WERI-Rb-1 (cell line): ENCODE measurements at regions not wholly inside any gene's neighbourhood (a gene's known extent, or its start where the extent isn't known, plus 50 kb on each side); places are given as distances from the start of the nearest gene placed in this dataset.

Source experiments
- DNase-seq: peaks from one replicate; pipeline ENCODE4 v3.0.0-alpha.2; 2020
- H3K27ac ChIP-seq: fragments of 250-450 bp; sonication (Bioruptor Pico); 2 replicates; pipeline ENCODE4 v1.5.1; 2020; ENCODE audit warnings: mild to moderate bottlenecking, moderate library complexity
- H3K27me3 ChIP-seq: fragments of 250-450 bp; sonication (Bioruptor Pico); 2 replicates; pipeline ENCODE4 v1.5.1; 2021; ENCODE audit warnings: mild to moderate bottlenecking, low read depth, moderate library complexity; ENCODE audit not compliant: insufficient read depth, severe bottlenecking
- H3K36me3 ChIP-seq: fragments of 250-450 bp; sonication (Bioruptor Pico); 2 replicates; pipeline ENCODE4 v1.5.1; 2020; ENCODE audit warnings: mild to moderate bottlenecking, moderate library complexity
- H3K4me3 ChIP-seq: 2 replicates; pipeline ENCODE4 v1.5.1; 2011; ENCODE audit warnings: low read depth, mild to moderate bottlenecking, control low read depth, low read length
- H3K9me3 ChIP-seq: fragments of 250-450 bp; sonication (Bioruptor Pico); 2 replicates; pipeline ENCODE4 v1.5.1; 2021; ENCODE audit warnings: mild to moderate bottlenecking, moderate library complexity; ENCODE audit not compliant: severe bottlenecking
- CTCF ChIP-seq: IDR thresholded peaks from 2 replicates; pipeline ENCODE4 v1.5.1; 2011; ENCODE audit warnings: low read depth, mild to moderate bottlenecking, control low read depth, inconsistent platforms, low read length

DNA sequence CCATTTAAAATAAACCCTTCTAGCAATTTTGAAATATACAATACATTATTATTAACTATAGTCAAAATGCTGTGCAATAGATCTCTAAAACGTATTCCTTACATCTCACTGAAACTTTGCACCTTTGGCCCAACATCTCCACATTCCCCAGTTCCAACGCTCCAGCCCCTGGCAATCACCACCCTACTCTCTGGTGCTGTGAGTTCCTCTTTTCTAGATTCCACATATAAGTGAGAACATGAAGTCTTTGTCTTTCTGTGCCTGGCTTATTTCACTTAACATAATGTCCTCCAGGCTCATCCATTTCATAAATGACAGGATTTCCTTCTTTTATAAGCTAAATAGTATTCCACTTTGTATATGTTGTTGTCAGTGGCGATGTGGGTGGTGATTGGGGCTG lies 194.7 kb upstream of the RTL1 start:
- Histone ChIP-seq H3K4me3 (no peak overlapping the region), H3K27ac (no peak overlapping the region), H3K9me3 (peaks cover 8% of the 10 kb centered on the region), H3K27me3 (peaks cover 68% of the 10 kb centered on the region), H3K36me3 (no peaks in the 10 kb centered on the region)
- TF ChIP-seq CTCF = no peak
- no peak for DNase-seq

DNA sequence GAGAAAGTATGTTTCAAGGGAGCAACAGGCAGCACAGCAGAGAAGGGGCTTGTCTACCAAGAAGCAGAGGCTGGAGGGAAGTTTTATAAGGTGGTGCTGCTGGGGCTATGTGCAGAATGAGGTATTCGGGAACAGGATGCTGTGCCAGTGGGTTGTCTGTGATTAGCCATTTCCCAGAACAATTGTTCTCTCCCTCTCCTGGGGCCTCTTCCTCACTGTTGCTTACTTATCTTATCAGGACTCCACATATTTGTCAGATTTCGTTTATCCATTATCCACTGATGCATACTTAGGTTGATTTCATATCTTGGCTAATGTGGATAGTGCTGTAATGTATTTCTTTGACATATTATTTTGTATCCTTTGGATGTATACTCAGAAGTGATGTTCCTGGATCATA lies 195.1 kb upstream of the RTL1 start:
- H3K9me3 ChIP-seq = peaks cover 8% of the 10 kb centered on the region
- peaks cover 68% of the 10 kb centered on the region for H3K27me3 ChIP-seq
- H3K36me3 ChIP-seq = no peaks in the 10 kb centered on the region
- no peak for DNase-seq
- H3K27ac ChIP-seq = no peak overlapping the region
- H3K4me3 ChIP-seq = no peak overlapping the region
- TF ChIP-seq CTCF = no peak

GRCh38 chr14:101101456-101102056 lies 198.0 kb upstream of the RTL1 start:
- no peaks in the 10 kb centered on the region for H3K36me3 ChIP-seq
- no peak for DNase-seq
- no peak for TF ChIP-seq CTCF
- peaks cover 8% of the 10 kb centered on the region for H3K9me3 ChIP-seq
- peaks cover 65% of the 10 kb centered on the region for H3K27me3 ChIP-seq
- no peak overlapping the region for H3K27ac ChIP-seq
- H3K4me3 ChIP-seq = no peak overlapping the region

GRCh38 chr14:101102875-101103274 lies 199.4 kb upstream of the RTL1 start:
- Histone ChIP-seq H3K27me3 (peaks cover 57% of the 10 kb centered on the region), H3K27ac (no peak overlapping the region), H3K9me3 (peaks cover 8% of the 10 kb centered on the region), H3K36me3 (no peaks in the 10 kb centered on the region), H3K4me3 (no peak overlapping the region)
- no peak for TF ChIP-seq CTCF
- DNase-seq = no peak

DNA sequence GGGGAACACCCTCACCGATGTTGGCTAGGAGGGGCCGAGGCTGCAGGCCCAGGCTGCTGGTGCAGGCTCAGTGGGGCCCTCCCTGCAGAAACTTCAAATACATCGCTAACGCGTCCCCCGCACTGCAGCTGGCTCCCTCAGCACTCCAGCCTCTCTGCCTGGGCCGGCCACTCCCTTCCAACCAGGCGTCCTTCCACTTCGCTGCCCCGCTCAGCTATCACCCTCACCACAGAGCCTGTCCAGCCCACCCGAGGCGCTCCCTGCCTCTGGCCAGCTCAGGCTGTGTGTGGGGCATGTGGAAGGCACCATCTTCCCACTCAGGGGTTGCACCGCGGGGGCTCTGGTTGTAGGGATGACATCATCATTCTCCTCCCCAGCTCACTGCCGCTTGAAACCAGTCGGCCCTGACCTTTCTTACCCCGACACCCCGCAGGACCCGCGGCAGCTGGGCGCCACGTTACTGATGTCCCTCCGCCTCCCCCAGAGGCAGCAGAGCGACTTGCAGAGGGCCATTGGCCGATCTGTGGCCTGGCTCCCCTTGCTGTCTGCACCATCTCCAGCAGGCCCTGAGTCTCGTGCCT lies 199.9 kb upstream of the RTL1 start:
- peaks cover 55% of the 10 kb centered on the region for H3K27me3 ChIP-seq
- no peak for DNase-seq
- H3K36me3 ChIP-seq = no peaks in the 10 kb centered on the region
- no peak overlapping the region for H3K27ac ChIP-seq
- H3K9me3 ChIP-seq = peaks cover 8% of the 10 kb centered on the region
- TF ChIP-seq CTCF = no peak
- H3K4me3 ChIP-seq = no peak overlapping the region

DNA sequence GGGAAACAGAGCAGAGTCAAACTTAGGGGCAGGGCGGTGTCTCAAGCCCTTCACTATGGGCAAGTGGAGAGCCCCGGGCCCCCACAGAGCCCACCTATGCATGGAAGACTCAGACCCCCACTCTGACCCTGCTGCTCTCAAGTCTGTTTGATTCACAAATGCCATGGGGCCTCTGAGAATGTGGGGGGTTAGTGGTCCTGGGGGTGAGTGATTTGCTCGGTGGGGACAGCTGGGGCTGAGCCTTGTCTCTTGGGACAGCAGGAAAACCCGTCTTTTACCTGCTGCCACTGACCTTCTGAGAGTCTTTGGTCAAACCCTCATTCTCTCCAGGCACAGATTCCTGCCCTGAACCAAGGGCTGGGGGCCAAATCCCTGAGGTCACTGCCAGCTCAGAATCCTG lies 201.0 kb upstream of the RTL1 start:
- H3K4me3 ChIP-seq = no peak overlapping the region

More for the DNA sequence above, 201.0 kb upstream of the RTL1 start:
- Histone ChIP-seq H3K9me3 (peaks cover 8% of the 10 kb centered on the region), H3K36me3 (no peaks in the 10 kb centered on the region), H3K27me3 (peaks cover 64% of the 10 kb centered on the region), H3K27ac (no peak overlapping the region)
- TF ChIP-seq CTCF = no peak
- DNase-seq = no peak
